ENCODE measurements at regions not wholly inside any gene's neighbourhood (a gene's known extent, or its start where the extent isn't known, plus 50 kb on each side); places are given as distances from the start of the nearest gene placed in this dataset.

- no peaks in the 10 kb centered on the region for H3K79me2 ChIP-seq (replicated peaks; ENCODE audit: insufficient read depth, low read length)
- no peak overlapping the region for H3K4me2 ChIP-seq (ENCODE audit: low read length)
- TF ChIP-seq EZH2 (IDR thresholded peaks at IDR 0.05; ENCODE audit: borderline replicate concordance, insufficient read depth, low read length, poor library complexity, severe bottlenecking) (no peak), RAD21 (conservative IDR thresholded peaks at IDR 0.05) (no peak), EP300 (conservative IDR thresholded peaks at IDR 0.05; ENCODE audit: poor library complexity, severe bottlenecking) (no peak), POLR2AphosphoS5 (IDR thresholded peaks at IDR 0.05) (no peak), CTCF (IDR thresholded peaks at IDR 0.05; ENCODE audit: poor library complexity, severe bottlenecking) (no peak), SMC3 (conservative IDR thresholded peaks at IDR 0.05; ENCODE audit: poor library complexity) (no peak), REST (IDR thresholded peaks at IDR 0.05; ENCODE audit: borderline replicate concordance) (no peak), MXI1 (conservative IDR thresholded peaks at IDR 0.05; ENCODE audit: poor library complexity, severe bottlenecking) (no peak), TAF1 (IDR thresholded peaks at IDR 0.05; ENCODE audit: low read depth) (no peak)
- no peaks in the 10 kb centered on the region for H3K9me2 ChIP-seq (ENCODE audit: insufficient read depth, low read length)
- no peaks in the 10 kb centered on the region for H3K9me3 ChIP-seq (ENCODE audit: low read length)
- no peak overlapping the region for H3K27ac ChIP-seq (ENCODE audit: low read length)
- H3K4me3 ChIP-seq (ENCODE audit: low read length), result no peak overlapping the region
- H3F3A ChIP-seq (ENCODE audit: insufficient read depth, low read length, poor library complexity, severe bottlenecking), result no peaks in the 10 kb centered on the region
- no peak overlapping the region for H3K9ac ChIP-seq (ENCODE audit: low read length)
- H2AFZ ChIP-seq (ENCODE audit: low read depth, low read length), result no peak overlapping the region
- H3K36me3 ChIP-seq (ENCODE audit: insufficient read depth, low read length), result no peaks in the 10 kb centered on the region
- H3K27me3 ChIP-seq (ENCODE audit: insufficient read depth, low read depth, low read length), result no peaks in the 10 kb centered on the region
- H4K20me1 ChIP-seq (ENCODE audit: insufficient read depth), result no peaks in the 10 kb centered on the region
Measured at GRCh38 chr21:26659757-26660156, 86.7 kb upstream of the CYYR1 start.

- no peak overlapping the region for H3K27ac ChIP-seq (ENCODE audit: low read length)
- H3K9ac ChIP-seq (ENCODE audit: low read length), result no peak overlapping the region
- no peak overlapping the region for H3K4me2 ChIP-seq (ENCODE audit: low read length)
- H3K4me3 ChIP-seq (ENCODE audit: low read length), result no peak overlapping the region
- H3F3A ChIP-seq (ENCODE audit: insufficient read depth, low read length, poor library complexity, severe bottlenecking), result no peaks in the 10 kb centered on the region
- no peak overlapping the region for H2AFZ ChIP-seq (ENCODE audit: low read depth, low read length)
- no peaks in the 10 kb centered on the region for H3K9me2 ChIP-seq (ENCODE audit: insufficient read depth, low read length)
- no peak for TF ChIP-seq EZH2 (IDR thresholded peaks at IDR 0.05; ENCODE audit: borderline replicate concordance, insufficient read depth, low read length, poor library complexity, severe bottlenecking)
- TF ChIP-seq POLR2AphosphoS5 (IDR thresholded peaks at IDR 0.05), result no peak
- H3K36me3 ChIP-seq (ENCODE audit: insufficient read depth, low read length), result no peaks in the 10 kb centered on the region
- H4K20me1 ChIP-seq (ENCODE audit: insufficient read depth), result no peaks in the 10 kb centered on the region
- H3K27me3 ChIP-seq (ENCODE audit: insufficient read depth, low read depth, low read length), result no peaks in the 10 kb centered on the region
- H3K9me3 ChIP-seq (ENCODE audit: low read length), result no peaks in the 10 kb centered on the region
- no peaks in the 10 kb centered on the region for H3K79me2 ChIP-seq (replicated peaks; ENCODE audit: insufficient read depth, low read length)
Measured at GRCh38 chr21:26659182-26659581, 86.1 kb upstream of the CYYR1 start.

GRCh38 chr21:26655460-26655859 is 82.4 kb upstream of the CYYR1 start:
- H3K27me3 ChIP-seq (ENCODE audit: insufficient read depth, low read depth, low read length), result no peaks in the 10 kb centered on the region
- H3K4me3 ChIP-seq (ENCODE audit: low read length), result no peak overlapping the region
- no peaks in the 10 kb centered on the region for H3K9me3 ChIP-seq (ENCODE audit: low read length)
- H3F3A ChIP-seq (ENCODE audit: insufficient read depth, low read length, poor library complexity, severe bottlenecking), result no peaks in the 10 kb centered on the region
- no peaks in the 10 kb centered on the region for H3K9me2 ChIP-seq (ENCODE audit: insufficient read depth, low read length)
- no peak overlapping the region for H3K27ac ChIP-seq (ENCODE audit: low read length)
- no peaks in the 10 kb centered on the region for H4K20me1 ChIP-seq (ENCODE audit: insufficient read depth)
- TF ChIP-seq EP300 (conservative IDR thresholded peaks at IDR 0.05; ENCODE audit: poor library complexity, severe bottlenecking) (peak; percentile 56), TAF1 (IDR thresholded peaks at IDR 0.05; ENCODE audit: low read depth) (no peak), POLR2AphosphoS5 (IDR thresholded peaks at IDR 0.05) (peak; percentile 87)
- no peaks in the 10 kb centered on the region for H3K79me2 ChIP-seq (replicated peaks; ENCODE audit: insufficient read depth, low read length)
- H3K9ac ChIP-seq (ENCODE audit: low read length), result no peak overlapping the region
- H3K4me2 ChIP-seq (ENCODE audit: low read length), result no peak overlapping the region
- no peak overlapping the region for H2AFZ ChIP-seq (ENCODE audit: low read depth, low read length)
- H3K36me3 ChIP-seq (ENCODE audit: insufficient read depth, low read length), result no peaks in the 10 kb centered on the region
